ENCODE measurements at regions not wholly inside any gene's neighbourhood (a gene's known extent, or its start where the extent isn't known, plus 50 kb on each side); places are given as distances from the start of the nearest gene placed in this dataset.

GRCh38 chr13:61873717-61874116 is 458.1 kb upstream of the PCDH20 start:
- Histone ChIP-seq H3K27ac (no peak overlapping the region), H3K27me3 (no peaks in the 10 kb centered on the region), H3K36me3 (no peaks in the 10 kb centered on the region), H3K4me1 (no peaks in the 10 kb centered on the region), H3K4me3 (no peak overlapping the region), H3K9me3 (peaks cover 0 to 20% (median 0%) of the 10 kb centered on the region in 3 donors)
- TF ChIP-seq, protein P1, sequence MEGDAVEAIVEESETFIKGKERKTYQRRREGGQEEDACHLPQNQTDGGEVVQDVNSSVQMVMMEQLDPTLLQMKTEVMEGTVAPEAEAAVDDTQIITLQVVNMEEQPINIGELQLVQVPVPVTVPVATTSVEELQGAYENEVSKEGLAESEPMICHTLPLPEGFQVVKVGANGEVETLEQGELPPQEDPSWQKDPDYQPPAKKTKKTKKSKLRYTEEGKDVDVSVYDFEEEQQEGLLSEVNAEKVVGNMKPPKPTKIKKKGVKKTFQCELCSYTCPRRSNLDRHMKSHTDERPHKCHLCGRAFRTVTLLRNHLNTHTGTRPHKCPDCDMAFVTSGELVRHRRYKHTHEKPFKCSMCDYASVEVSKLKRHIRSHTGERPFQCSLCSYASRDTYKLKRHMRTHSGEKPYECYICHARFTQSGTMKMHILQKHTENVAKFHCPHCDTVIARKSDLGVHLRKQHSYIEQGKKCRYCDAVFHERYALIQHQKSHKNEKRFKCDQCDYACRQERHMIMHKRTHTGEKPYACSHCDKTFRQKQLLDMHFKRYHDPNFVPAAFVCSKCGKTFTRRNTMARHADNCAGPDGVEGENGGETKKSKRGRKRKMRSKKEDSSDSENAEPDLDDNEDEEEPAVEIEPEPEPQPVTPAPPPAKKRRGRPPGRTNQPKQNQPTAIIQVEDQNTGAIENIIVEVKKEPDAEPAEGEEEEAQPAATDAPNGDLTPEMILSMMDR (IDR thresholded peaks at IDR 0.05) = no peak
- TF ChIP-seq EP300 (IDR thresholded peaks at IDR 0.05) (no peak), POLR2AphosphoS5 (IDR thresholded peaks at IDR 0.05) (no peak), POLR2A (IDR thresholded peaks at IDR 0.05) (no peak)
- ATAC-seq = no peak

GRCh38 chr13:61857198-61857597 is 441.5 kb upstream of the PCDH20 start:
- no peak for ATAC-seq
- Histone ChIP-seq H3K27ac (no peak overlapping the region), H3K4me1 (no peaks in the 10 kb centered on the region), H3K9me3 (no peaks in the 10 kb centered on the region), H3K36me3 (no peaks in the 10 kb centered on the region), H3K4me3 (no peak overlapping the region), H3K27me3 (no peaks in the 10 kb centered on the region)
- 17 to 91% methylated on average over 1 to 2 of the region's 3 CpGs for WGBS, 2 donors (ENCODE audit: low coverage in 1 of 2)
- TF ChIP-seq POLR2AphosphoS5 (IDR thresholded peaks at IDR 0.05) (no peak), POLR2A (IDR thresholded peaks at IDR 0.05) (no peak), EP300 (IDR thresholded peaks at IDR 0.05) (no peak)
- TF ChIP-seq, protein P1 (IDR thresholded peaks at IDR 0.05) = no peak

DNA sequence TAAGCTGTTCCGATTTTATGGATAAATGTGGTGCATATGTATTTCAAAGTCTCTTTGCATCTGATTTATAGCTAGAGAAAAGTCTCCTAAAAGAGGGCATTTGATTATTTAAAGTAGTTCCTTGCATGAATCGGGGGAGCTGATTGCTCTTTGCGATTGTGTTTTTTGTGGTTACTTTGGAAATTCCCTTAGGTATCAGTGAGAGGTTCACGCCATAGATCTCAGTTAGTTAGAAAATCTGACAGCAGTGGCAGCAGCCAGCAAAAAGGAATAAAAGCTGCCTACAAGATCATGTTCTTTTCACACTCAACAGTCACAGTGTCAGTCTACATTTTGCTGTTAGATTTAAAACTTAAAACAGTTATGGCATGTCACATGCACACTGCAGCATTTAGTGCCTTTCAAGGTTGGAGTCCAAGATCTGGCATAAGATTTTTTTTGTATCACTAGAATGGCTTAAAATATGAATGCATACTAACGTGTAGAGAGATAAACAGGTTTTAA is 436.5 kb upstream of the PCDH20 start:
- no peak for ATAC-seq
- H3K27me3 ChIP-seq = no peaks in the 10 kb centered on the region
- WGBS, 2 donors (ENCODE audit: low coverage in 1 of 2) = 74 to 78% methylated on average over 5 of the region's 5 CpGs
- H3K9me3 ChIP-seq = no peaks in the 10 kb centered on the region
- H3K27ac ChIP-seq = no peak overlapping the region
- H3K4me3 ChIP-seq = no peak overlapping the region
- no peaks in the 10 kb centered on the region for H3K36me3 ChIP-seq
- H3K4me1 ChIP-seq = no peaks in the 10 kb centered on the region
- TF ChIP-seq, protein P1 (IDR thresholded peaks at IDR 0.05) = no peak
- no peak for TF ChIP-seq POLR2AphosphoS5 (IDR thresholded peaks at IDR 0.05)
- TF ChIP-seq EP300 (IDR thresholded peaks at IDR 0.05) = no peak
- no peak for TF ChIP-seq POLR2A (IDR thresholded peaks at IDR 0.05)

- no peaks in the 10 kb centered on the region for H3K36me3 ChIP-seq
- TF ChIP-seq EP300 (IDR thresholded peaks at IDR 0.05) = no peak
- no peak for TF ChIP-seq POLR2AphosphoS5 (IDR thresholded peaks at IDR 0.05)
- TF ChIP-seq, protein P1 (IDR thresholded peaks at IDR 0.05) = no peak
- TF ChIP-seq POLR2A (IDR thresholded peaks at IDR 0.05) = no peak
- ATAC-seq = no peak
- H3K27ac ChIP-seq = no peak overlapping the region
- H3K27me3 ChIP-seq = no peaks in the 10 kb centered on the region
- no peak overlapping the region for H3K4me3 ChIP-seq
- 82 to 86% methylated on average over 3 of the region's 3 CpGs for WGBS, 2 donors (ENCODE audit: low coverage in 1 of 2)
- H3K4me1 ChIP-seq = no peaks in the 10 kb centered on the region
- H3K9me3 ChIP-seq = no peaks in the 10 kb centered on the region
Measured at GRCh38 chr13:61850794-61851193, 435.1 kb upstream of the PCDH20 start.

GRCh38 chr13:61838568-61838967 is 422.9 kb upstream of the PCDH20 start:
- H3K36me3 ChIP-seq = no peaks in the 10 kb centered on the region
- H3K9me3 ChIP-seq = no peaks in the 10 kb centered on the region
- 84 to 96% methylated on average over 2 of the region's 2 CpGs for WGBS, 2 donors (ENCODE audit: low coverage in 1 of 2)
- H3K4me1 ChIP-seq = no peaks in the 10 kb centered on the region
- TF ChIP-seq, protein P1 (IDR thresholded peaks at IDR 0.05) = no peak
- no peak overlapping the region for H3K4me3 ChIP-seq
- ATAC-seq = no peak
- no peaks in the 10 kb centered on the region for H3K27me3 ChIP-seq
- no peak overlapping the region for H3K27ac ChIP-seq

Measured in gastroesophageal sphincter (tissue), 4 donors.